K562 (cell line): ENCODE measurements at regions not wholly inside any gene's neighbourhood (a gene's known extent, or its start where the extent isn't known, plus 50 kb on each side); places are given as distances from the start of the nearest gene placed in this dataset.
"Not testable (repeated sequence)": the region's sequence is repeated elsewhere in the genome, so short reads cannot be mapped to it uniquely, and the experiment has no call there.

Experiments used
- ATAC-seq: fragments of 200-7000 bp; cut with Tn5 transposase; 3 replicates; pipeline ENCODE4 v1.9.1; 2020; ENCODE audit warnings: moderate library complexity
- BruUV-seq: library from RNA; stranded (reverse); fragments of 400-500 nt; replicated peaks from 2 replicates; lab custom pipeline; 2021; lab: Mats Ljungman, UMichigan
- CTCF ChIA-PET: fragments of 300-600 bp; formaldehyde crosslinking; extraction: SDS; loops from one replicate; lab custom pipeline; 2021; ENCODE audit warnings: low intra/inter-chr PET ratio; lab: Yijun Ruan, JAX
- POLR2A ChIA-PET: fragments of 300-600, 350-650 bp; sonication (Branson Sonifier 250); formaldehyde crosslinking; extraction: SDS; loops from one replicate; lab custom pipeline; 2021; ENCODE audit warnings: antibody characterized with exemption, inconsistent platforms; lab: Yijun Ruan, JAX
- DNase-seq, 4 experiments: peaks; one replicate each; pipeline versions ENCODE4 v3.0.0 to v3.0.0-alpha.2; 2011 to 2018; ENCODE audit warnings: low spot score in 3 of 4, mixed read lengths in 3 of 4; ENCODE audit errors: extremely low read depth in 1 of 4
- FAIRE-seq: peaks from 2 replicates; lab custom pipeline; 2011; peaks lifted over from hg19 to GRCh38; lab: Jason Lieb, UNC
- H2AFZ ChIP-seq: 2 replicates; pipeline ENCODE4 v1.6.0; 2011; ENCODE audit warnings: low read depth, low read length, control low read depth, inconsistent platforms
- H3K27ac ChIP-seq: fragments of 200-600 bp; 3 replicates; pipeline ENCODE4 v1.8.0; 2011; ENCODE audit warnings: low read depth, mild to moderate bottlenecking, control low read depth, inconsistent platforms, low read length, moderate library complexity, mixed read lengths; ENCODE audit errors: extremely low read depth
- H3K27me3 ChIP-seq, 2 experiments: fragments of 300-600 bp in 1 of 2; 2 replicates in 1 of 2; 3 replicates in 1 of 2; pipeline versions ENCODE4 v1.6.0 to v1.8.0; 2011; ENCODE audit warnings: inconsistent platforms in 2 of 2, low read length in 2 of 2, mild to moderate bottlenecking in 1 of 2, mixed read lengths in 1 of 2, moderate library complexity in 1 of 2; ENCODE audit not compliant: control insufficient read depth in 2 of 2, insufficient read depth in 2 of 2
- H3K36me3 ChIP-seq: fragments of 300-600 bp; 3 replicates; pipeline ENCODE4 v1.8.0; 2011; ENCODE audit warnings: mild to moderate bottlenecking, low read length, inconsistent platforms; ENCODE audit not compliant: control insufficient read depth, insufficient read depth
- H3K4me1 ChIP-seq, 2 experiments: fragments of 200-600 bp in 1 of 2; replicated peaks in 1 of 2; 2 replicates in 1 of 2; 3 replicates in 1 of 2; pipeline versions ENCODE4 v1.5.1 to v1.8.0; 2011; ENCODE audit warnings: inconsistent platforms in 2 of 2, low read length in 2 of 2, mild to moderate bottlenecking in 1 of 2, mixed read lengths in 1 of 2, moderate library complexity in 1 of 2; ENCODE audit not compliant: control insufficient read depth in 2 of 2, insufficient read depth in 2 of 2
- H3K4me2 ChIP-seq: 2 replicates; pipeline ENCODE4 v1.6.1; 2011; ENCODE audit warnings: low read length, control low read depth, inconsistent platforms, mixed read lengths; ENCODE audit not compliant: insufficient read depth
- H3K4me3 ChIP-seq: fragments of 200-600 bp; sonication (generic), shearing (Covaris generic); 2 replicates; pipeline ENCODE4 v1.5.1; 2016; ENCODE audit warnings: control low read depth, inconsistent platforms
- H3K79me2 ChIP-seq: fragments of 200-600 bp; 3 replicates; pipeline ENCODE4 v1.8.0; 2011; ENCODE audit warnings: low read length, inconsistent platforms; ENCODE audit not compliant: control insufficient read depth, insufficient read depth
- H3K9ac ChIP-seq, 2 experiments: 2 replicates each; pipeline versions ENCODE4 v1.6.0 to v1.6.1; 2011; ENCODE audit warnings: low read depth in 2 of 2, low read length in 2 of 2, control low read depth in 1 of 2, inconsistent platforms in 1 of 2, mild to moderate bottlenecking in 1 of 2, mixed read lengths in 1 of 2; ENCODE audit not compliant: insufficient read depth in 1 of 2
- H3K9me1 ChIP-seq: one replicate; pipeline ENCODE4 v1.6.0; 2011; ENCODE audit warnings: inconsistent platforms, mild to moderate bottlenecking, low read length, moderate library complexity; ENCODE audit not compliant: control insufficient read depth, insufficient read depth
- H3K9me3 ChIP-seq: replicated peaks from 2 replicates; pipeline ENCODE4 v1.5.1; 2011; ENCODE audit warnings: low read depth, low read length, inconsistent platforms; ENCODE audit not compliant: control insufficient read depth, insufficient read depth
- H4K20me1 ChIP-seq: replicated peaks from 2 replicates; pipeline ENCODE4 v1.6.1; 2011; ENCODE audit warnings: low read length, inconsistent platforms, mixed read lengths; ENCODE audit not compliant: control insufficient read depth, insufficient read depth
- CBFA2T3 ChIP-seq: fragments of 450-650 bp; IDR thresholded peaks from 2 replicates; pipeline ENCODE4 v1.6.1; 2017
- KDM2B ChIP-seq: fragments of 250-450 bp; sonication (Bioruptor Pico); IDR thresholded peaks from 2 replicates; pipeline ENCODE4 v1.8.0; 2021; ENCODE audit warnings: mild to moderate bottlenecking, moderate library complexity
- NFIC ChIP-seq: fragments of 450-650 bp; IDR thresholded peaks from 2 replicates; pipeline ENCODE4 v1.6.1; 2017; ENCODE audit warnings: mild to moderate bottlenecking, inconsistent platforms
- PPARD ChIP-seq: fragments of 250-450 bp; sonication (Bioruptor Pico); IDR thresholded peaks from 2 replicates; pipeline ENCODE4 v1.8.0; 2022; ENCODE audit warnings: inconsistent platforms, mild to moderate bottlenecking, moderate library complexity
- ZFP91 ChIP-seq: sonication (generic); formaldehyde crosslinking; IDR thresholded peaks from 2 replicates; pipeline ENCODE4 v1.8.0; 2022; ENCODE audit warnings: mild to moderate bottlenecking, missing genetic modification reagents
- ZKSCAN8 ChIP-seq: fragments of 200-800 bp; sonication (Bioruptor generic); IDR thresholded peaks from 2 replicates; pipeline ENCODE4 v1.6.1; 2016; ENCODE audit warnings: missing genetic modification characterization, missing compliant biosample characterization
- WGBS: fragments of 100-300 bp; shearing (Covaris generic); methylation state at CpG from one replicate; pipeline ENCODE4 v1.1.6; 2016; ENCODE audit warnings: low coverage, mixed read lengths; ENCODE audit not compliant: insufficient coverage; ENCODE audit errors: missing lambda C conversion rate; 5-methylcytosine and 5-hydroxymethylcytosine counted together
- in situ Hi-C: fragments of 300-500 bp; cut with MboI; formaldehyde crosslinking; loops from 4 replicates; pipeline ENCODE4 v1.15.0; 2018; ENCODE audit warnings: inconsistent platforms, mixed read lengths
- intact Hi-C: fragments of 100-400 bp; cut with micrococcal nuclease; formaldehyde crosslinking; loops from 2 replicates; pipeline ENCODE4 v1.14.2; 2022

GRCh38 chr13:111493468-111493867 lies 173.0 kb downstream of the TEX29 start:
- no TSS peak for BruUV-seq
- no peaks in the 10 kb centered on the region for H3K9me1 ChIP-seq
- CTCF ChIA-PET: no interaction called here
- WGBS: 4% methylated on average over 6 of the region's 6 CpGs
- peaks cover 3 to 12% of the 10 kb centered on the region in 2 experiments; a peak in 2 of 5 replicates for H3K27me3 ChIP-seq
- intact Hi-C loops: no loop called here
- ATAC-seq: no peak
- H3K27ac ChIP-seq: no peak overlapping the region
- in situ Hi-C loops: loop anchor here (25.0 kb wide), 1 partner anchor 1119 kb away; no protein-coding TSS in a partner anchor
- TF ChIP-seq PPARD (CRISPR knock-in tag): no peak
- TF ChIP-seq ZKSCAN8 (CRISPR knock-in tag): no peak
- TF ChIP-seq NFIC: peak; percentile 58; the same call in 1 of the 2 replicates
- TF ChIP-seq CBFA2T3: no peak
- TF ChIP-seq, all 486 proteins: peak for 1
- H3K36me3 ChIP-seq: no peaks in the 10 kb centered on the region
- POLR2A ChIA-PET: no interaction called here
- no peak overlapping the region for H2AFZ ChIP-seq
- H3K4me1 ChIP-seq: no peaks in the 10 kb centered on the region
- no peaks in the 10 kb centered on the region for H4K20me1 ChIP-seq
- no peaks in the 10 kb centered on the region for H3K9me3 ChIP-seq
- FAIRE-seq: no peak
- H3K9ac ChIP-seq: no peak overlapping the region
- H3K79me2 ChIP-seq: no peaks in the 10 kb centered on the region
- no peak for DNase-seq
- H3K4me2 ChIP-seq: no peak overlapping the region
- H3K4me3 ChIP-seq: no peak overlapping the region

- intact Hi-C loops (no loop called here), in situ Hi-C loops (loop anchor here (25.0 kb wide), 1 partner anchor 1118 kb away; no protein-coding TSS in a partner anchor)
- H3K36me3 ChIP-seq: no peaks in the 10 kb centered on the region
- TF ChIP-seq KDM2B (no peak), ZFP91 (CRISPR knock-in tag) (no peak)
- no peak overlapping the region for H3K4me3 ChIP-seq
- ATAC-seq: no peak
- ChIA-PET CTCF (no interaction called here), POLR2A (no interaction called here)
- H3K9ac ChIP-seq: no peak overlapping the region
- H4K20me1 ChIP-seq: no peaks in the 10 kb centered on the region
- H3K79me2 ChIP-seq: no peaks in the 10 kb centered on the region
- whole genome bisulfite sequencing: 2% methylated on average over 12 of the region's 12 CpGs
- no TSS peak for BruUV-seq
- FAIRE-seq: no peak
- no peak overlapping the region for H3K4me2 ChIP-seq
- H3K27me3 ChIP-seq: peaks cover 3 to 12% of the 10 kb centered on the region in 2 experiments; a peak in 2 of 5 replicates
- no peaks in the 10 kb centered on the region for H3K9me3 ChIP-seq
- H3K9me1 ChIP-seq: no peaks in the 10 kb centered on the region
- no peak overlapping the region for H2AFZ ChIP-seq
- no peak for DNase-seq
- H3K4me1 ChIP-seq: no peaks in the 10 kb centered on the region
- no peak overlapping the region for H3K27ac ChIP-seq
Measured at GRCh38 chr13:111494641-111495040, 174.2 kb downstream of the TEX29 start.

- H3K27me3 ChIP-seq, H4K20me1 ChIP-seq, in situ Hi-C loops, POLR2A ChIA-PET, BruUV-seq, H2AFZ ChIP-seq, H3K36me3 ChIP-seq, H3K4me3 ChIP-seq, H3K4me1 ChIP-seq, H3K79me2 ChIP-seq, intact Hi-C loops, DNase-seq, H3K9me1 ChIP-seq, H3K9ac ChIP-seq, FAIRE-seq, CTCF ChIA-PET, H3K9me3 ChIP-seq, H3K27ac ChIP-seq, ATAC-seq, H3K4me2 ChIP-seq: not testable (repeated sequence)
- 3% methylated on average over 7 of the region's 16 CpGs for WGBS
Measured at GRCh38 chr13:111501596-111502535, 181.4 kb downstream of the TEX29 start.
